DND-41 (cell line): ENCODE measurements at regions not wholly inside any gene's neighbourhood (a gene's known extent, or its start where the extent isn't known, plus 50 kb on each side); places are given as distances from the start of the nearest gene placed in this dataset.

ENCODE experiments used
- CTCF ChIP-seq: IDR thresholded peaks from 2 replicates; pipeline ENCODE4 v1.5.1; 2012; ENCODE audit warnings: borderline replicate concordance, low read length, moderate library complexity, mild to moderate bottlenecking; ENCODE audit not compliant: poor library complexity, severe bottlenecking; ENCODE audit errors: extremely low read depth
- EZH2 ChIP-seq: IDR thresholded peaks from 3 replicates; pipeline ENCODE4 v1.6.1; 2012; ENCODE audit warnings: borderline replicate concordance, low read depth, mild to moderate bottlenecking, moderate library complexity, low read length, inconsistent platforms; ENCODE audit not compliant: severe bottlenecking

- no peak for TF ChIP-seq CTCF
- TF ChIP-seq EZH2, result no peak
Measured at GRCh38 chr14:40838601-40839000, 768.1 kb upstream of the LRFN5 start.
